ENCODE measurements at regions not wholly inside any gene's neighbourhood (a gene's known extent, or its start where the extent isn't known, plus 50 kb on each side); places are given as distances from the start of the nearest gene placed in this dataset.
A peak's percentile ranks its signal among the peaks of the same experiment; 100 is the strongest.

DNA sequence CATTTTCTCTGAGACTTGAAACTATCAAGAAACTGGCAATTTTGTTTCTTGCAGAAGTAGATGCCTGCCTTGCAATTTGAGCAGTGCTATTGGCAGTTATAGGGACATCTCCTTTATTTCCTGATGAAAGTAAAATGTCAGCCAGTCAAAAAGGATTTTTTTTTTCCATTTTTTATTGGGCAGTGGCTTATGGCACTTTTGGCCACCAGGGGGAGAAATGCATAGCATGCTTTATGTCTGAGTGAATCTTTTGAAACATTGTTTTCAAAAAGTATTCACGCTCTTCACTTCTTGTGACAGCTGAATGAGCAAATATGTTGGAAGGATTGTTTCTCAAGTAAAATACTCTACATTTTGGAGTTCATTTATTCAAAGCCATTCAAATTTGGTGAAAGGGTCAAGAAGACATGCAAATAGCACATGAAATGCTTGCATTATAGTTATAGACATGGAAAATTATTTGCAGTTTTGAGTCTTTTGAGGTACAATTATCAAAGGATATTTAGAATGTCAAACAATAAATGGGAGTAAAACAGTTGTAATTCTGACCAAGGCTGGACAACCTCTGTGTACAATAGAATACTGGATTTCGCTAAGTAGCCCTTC, 491.0 kb downstream of the CDH2 start:
- peak; percentile 80 for DNase-seq

DNA sequence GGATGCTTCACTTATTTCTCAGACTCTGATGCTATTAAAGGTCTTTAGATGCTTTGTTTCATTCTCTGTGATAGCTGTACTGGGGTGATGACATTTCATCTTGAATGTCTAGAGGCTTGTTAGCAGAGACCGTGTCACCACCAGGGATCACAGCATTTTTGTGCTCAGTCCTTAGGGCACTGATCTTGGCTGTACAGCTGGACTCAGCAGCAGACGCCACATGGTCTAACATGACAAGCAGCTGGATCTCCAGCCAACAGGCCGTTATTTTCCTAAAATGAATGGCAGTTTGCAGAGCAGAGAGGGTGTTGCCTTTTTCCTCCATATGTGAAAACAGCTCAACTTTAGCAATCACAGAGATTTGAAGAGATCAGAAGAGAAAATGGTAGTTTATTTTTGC, 491.8 kb downstream of the CDH2 start:
- no peak for DNase-seq

DNA sequence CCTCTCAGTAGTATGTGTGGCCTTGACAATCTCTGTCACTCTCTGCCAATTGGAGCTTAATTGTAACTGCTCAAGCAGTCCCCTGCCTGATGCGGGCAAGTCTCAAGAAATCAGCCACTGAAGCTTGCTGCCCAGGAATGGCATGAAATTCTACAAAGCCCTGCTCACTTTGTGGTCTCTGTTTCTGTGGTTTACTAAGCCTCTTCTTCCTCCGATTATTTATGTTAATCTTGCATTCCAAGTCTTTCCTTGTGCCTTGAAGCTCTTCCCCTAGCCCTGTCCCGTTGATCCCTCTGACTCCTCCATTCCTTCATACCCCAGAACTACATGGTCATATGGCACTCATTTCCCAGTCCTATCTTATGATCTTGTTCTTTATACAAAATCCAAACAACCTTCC, 489.3 kb upstream of the CHST9 start:
- no peak for DNase-seq

- no peak for DNase-seq
Measured at GRCh38 chr18:27673861-27674260, 488.8 kb upstream of the CHST9 start.

- DNase-seq, result no peak
Measured at GRCh38 chr18:27668158-27668557, 483.1 kb upstream of the CHST9 start.

- no peak for DNase-seq
Measured at GRCh38 chr18:27667064-27667463, 482.0 kb upstream of the CHST9 start.

DNA sequence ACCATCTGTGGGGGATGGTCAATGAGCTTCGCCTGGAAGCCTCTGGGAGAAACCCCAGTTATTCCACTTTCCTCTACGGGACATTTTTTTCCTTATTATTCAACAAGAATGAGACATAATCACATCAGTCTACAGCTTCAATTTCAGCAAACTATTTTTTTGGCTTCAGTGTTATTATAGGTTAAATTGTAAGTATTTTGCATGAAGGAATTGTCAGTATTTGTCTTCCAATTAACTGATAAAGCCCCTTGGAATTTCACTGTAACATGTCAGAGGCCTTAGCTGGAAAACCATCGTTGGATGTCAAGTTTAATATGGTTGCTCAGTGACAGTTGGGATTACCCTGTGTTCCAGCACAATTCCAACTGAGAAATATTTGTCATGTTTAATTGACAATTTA, 480.9 kb upstream of the CHST9 start:
- DNase-seq, result no peak

GRCh38 chr18:27665264-27665799, 480.2 kb upstream of the CHST9 start:
- DNase-seq, result no peak

- DNase-seq, result no peak
Measured at GRCh38 chr18:27662949-27663348, 477.8 kb upstream of the CHST9 start.

GRCh38 chr18:27662537-27662936, 477.4 kb upstream of the CHST9 start:
- DNase-seq, result peak; percentile 34

GRCh38 chr18:27661320-27662018, 476.4 kb upstream of the CHST9 start:
- DNase-seq, result peak; percentile 10

DNA sequence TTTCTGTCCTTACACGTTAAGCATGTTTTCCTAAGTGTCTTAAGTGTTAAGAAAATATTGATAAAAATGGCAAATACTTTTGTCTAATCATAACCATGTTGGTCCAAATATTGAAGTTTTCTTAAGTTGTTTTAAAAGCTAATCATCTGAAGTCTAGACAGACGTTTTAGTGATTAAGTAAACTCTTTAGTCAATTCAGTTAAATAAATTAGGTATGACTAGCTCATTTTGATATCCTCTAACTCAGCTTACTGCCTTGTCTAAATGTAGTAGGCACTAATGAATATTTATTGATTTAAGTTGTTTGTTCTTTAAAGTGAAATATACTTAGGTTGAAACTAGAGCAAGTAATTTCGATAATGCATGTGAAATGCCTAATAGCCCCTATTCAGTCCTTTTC, 471.8 kb upstream of the CHST9 start:
- no peak for DNase-seq

DNA sequence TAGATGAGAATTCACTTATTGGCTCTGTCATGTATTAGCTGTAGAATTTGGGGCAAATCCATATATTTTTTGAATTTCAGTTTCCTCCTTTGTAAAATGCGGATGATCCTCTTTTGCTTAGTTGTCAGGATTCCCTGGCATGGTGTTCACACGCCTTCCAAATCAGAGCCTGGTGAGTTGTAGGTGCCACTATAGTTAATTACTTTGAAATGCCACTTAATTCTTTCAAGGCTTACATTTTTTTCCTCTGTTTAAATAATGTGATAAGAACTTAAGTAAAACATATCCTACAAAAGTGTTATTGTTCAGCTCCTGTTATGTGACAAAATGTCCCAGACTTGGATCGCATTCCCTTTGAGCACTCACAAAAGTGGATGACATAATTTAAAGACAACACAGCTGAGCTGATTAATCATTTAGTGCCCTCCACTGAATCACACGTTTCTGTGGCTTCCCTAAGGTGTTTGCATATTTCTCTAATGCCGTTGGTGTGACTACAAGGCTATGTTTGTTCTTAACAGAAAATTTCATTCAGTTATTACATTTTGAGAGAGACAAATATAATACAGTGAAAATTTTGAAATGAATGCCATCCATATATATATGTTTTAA, 471.2 kb upstream of the CHST9 start:
- peak; percentile 72 for DNase-seq

GRCh38 chr18:27653247-27653646, 468.1 kb upstream of the CHST9 start:
- DNase-seq, result no peak

GRCh38 chr18:27652480-27653121, 467.5 kb upstream of the CHST9 start:
- no peak for DNase-seq

GRCh38 chr18:27649621-27650020, 464.5 kb upstream of the CHST9 start:
- DNase-seq, result no peak

DNA sequence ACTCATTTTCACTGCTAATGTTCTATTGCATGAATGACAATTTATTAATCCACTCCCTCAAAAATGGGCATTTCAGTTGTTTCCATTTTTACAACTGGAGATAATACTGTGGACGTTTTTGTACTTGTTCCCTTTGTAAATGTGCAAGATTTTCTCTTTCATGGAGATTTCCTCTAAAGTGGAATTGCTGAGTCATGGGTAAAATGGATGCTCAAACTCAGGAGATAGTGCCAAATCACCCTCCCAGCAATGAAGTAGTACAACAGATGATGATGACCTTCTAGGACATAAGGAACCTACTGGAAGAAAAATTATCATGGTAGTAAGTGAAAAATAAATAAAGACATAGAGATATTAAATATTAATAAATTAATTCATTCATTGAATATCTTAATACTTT, 460.8 kb upstream of the CHST9 start:
- DNase-seq, result peak; percentile 50

GRCh38 chr18:27636576-27637085, 451.5 kb upstream of the CHST9 start:
- DNase-seq, result no peak

DNA sequence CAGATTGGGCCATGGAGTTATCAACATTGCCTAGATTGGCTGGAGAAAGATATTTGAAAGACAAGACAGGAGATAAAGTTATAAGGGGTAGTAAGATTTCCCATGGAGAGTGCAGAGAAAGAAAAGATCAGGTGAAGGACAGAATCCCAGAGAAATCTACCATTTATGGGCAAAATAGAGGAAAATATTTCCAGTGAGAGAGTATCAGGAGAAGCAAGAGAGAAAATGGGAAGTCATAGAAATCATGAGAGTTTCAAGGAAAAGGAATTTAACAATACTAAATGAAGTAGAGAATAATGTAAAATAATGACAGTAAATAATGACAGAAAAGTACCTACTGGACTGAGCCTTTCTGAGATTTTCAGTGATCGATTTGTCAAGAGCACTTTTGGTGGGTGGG, 447.6 kb upstream of the CHST9 start:
- no peak for DNase-seq

DNA sequence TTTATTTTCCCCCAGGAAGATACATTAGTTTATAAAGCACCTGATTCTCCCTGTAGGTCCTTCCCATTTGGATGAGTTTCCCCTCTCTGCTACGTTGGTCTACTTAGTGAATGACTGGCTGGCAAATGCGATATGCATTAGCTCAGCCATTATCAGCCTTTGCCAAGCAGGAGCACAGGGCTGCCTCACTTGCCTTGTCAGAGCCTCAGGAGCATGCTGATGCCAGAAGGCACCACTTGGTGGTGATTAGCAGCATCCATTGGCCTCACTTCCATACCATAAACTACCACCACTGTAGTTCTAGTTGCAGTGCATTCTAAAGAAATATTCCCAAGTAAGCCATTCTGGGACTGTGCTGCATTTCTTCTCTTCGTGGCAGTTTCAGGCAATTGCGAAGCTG, 442.8 kb upstream of the CHST9 start:
- DNase-seq, result peak; percentile 9

- no peak for DNase-seq
Measured at GRCh38 chr18:27621236-27621890, 436.3 kb upstream of the CHST9 start.

GRCh38 chr18:27619906-27620305, 434.8 kb upstream of the CHST9 start:
- DNase-seq, result no peak

All from DMS53 (cell line).